ENCODE measurements at regions not wholly inside any gene's neighbourhood (a gene's known extent, or its start where the extent isn't known, plus 50 kb on each side); places are given as distances from the start of the nearest gene placed in this dataset.

- H3K27me3 ChIP-seq (ENCODE audit: low read length) = no peaks in the 10 kb centered on the region
- H3K27ac ChIP-seq (ENCODE audit: low read depth, low read length) = no peak overlapping the region
- H2AFZ ChIP-seq (ENCODE audit: low read depth, low read length, severe bottlenecking) = no peak overlapping the region
These were observed 181.9 kb downstream of the CYYR1 start for GRCh38 chr21:26391166-26391565.

GRCh38 chr21:26389971-26390641 lies 183.0 kb downstream of the CYYR1 start:
- Histone ChIP-seq H3K9me2 (replicated peaks; ENCODE audit: insufficient read depth, low read length) (0 out of 2 replicates have a peak, but pooled peaks cover 4% of the 10 kb centered on the region), H3K79me2 (ENCODE audit: insufficient read depth, low read length) (no peaks in the 10 kb centered on the region), H3K27me3 (ENCODE audit: low read length) (no peaks in the 10 kb centered on the region), H3K27ac (ENCODE audit: low read depth, low read length) (no peak overlapping the region), H3K9me3 (ENCODE audit: insufficient read depth, low read length) (no peaks in the 10 kb centered on the region; the same call in 1 of the 2 replicates), H3K36me3 (ENCODE audit: low read length) (no peaks in the 10 kb centered on the region), H3K4me3 (ENCODE audit: insufficient read depth, low read length, poor library complexity, severe bottlenecking) (no peak overlapping the region), H4K20me1 (ENCODE audit: low read depth, low read length) (no peaks in the 10 kb centered on the region), H3K9ac (ENCODE audit: low read length) (no peak overlapping the region), H2AFZ (ENCODE audit: low read depth, low read length, severe bottlenecking) (no peak overlapping the region), H3K4me2 (ENCODE audit: low read depth, low read length, poor library complexity, severe bottlenecking) (no peak overlapping the region), H3F3A (ENCODE audit: insufficient read depth) (no peaks in the 10 kb centered on the region)
- TF ChIP-seq EZH2phosphoT487 (conservative IDR thresholded peaks at IDR 0.05; ENCODE audit: low read length) (no peak), CTCF (IDR thresholded peaks at IDR 0.05; ENCODE audit: insufficient read depth, low read length, poor library complexity, severe bottlenecking) (no peak)

More at GRCh38 chr21:26391166-26391565, 181.9 kb downstream of the CYYR1 start:
- Histone ChIP-seq H3K79me2 (ENCODE audit: insufficient read depth, low read length) (no peaks in the 10 kb centered on the region), H3K4me3 (ENCODE audit: insufficient read depth, low read length, poor library complexity, severe bottlenecking) (no peak overlapping the region), H4K20me1 (ENCODE audit: low read depth, low read length) (no peaks in the 10 kb centered on the region), H3K9ac (ENCODE audit: low read length) (no peak overlapping the region), H3K9me3 (ENCODE audit: insufficient read depth, low read length) (no peaks in the 10 kb centered on the region; the same call in 1 of the 2 replicates), H3K9me2 (replicated peaks; ENCODE audit: insufficient read depth, low read length) (no peaks in the 10 kb centered on the region), H3K36me3 (ENCODE audit: low read length) (no peaks in the 10 kb centered on the region), H3K4me2 (ENCODE audit: low read depth, low read length, poor library complexity, severe bottlenecking) (no peak overlapping the region), H3F3A (ENCODE audit: insufficient read depth) (no peaks in the 10 kb centered on the region)
- TF ChIP-seq EZH2phosphoT487 (conservative IDR thresholded peaks at IDR 0.05; ENCODE audit: low read length) (no peak), CTCF (IDR thresholded peaks at IDR 0.05; ENCODE audit: insufficient read depth, low read length, poor library complexity, severe bottlenecking) (no peak)

- H3K27ac ChIP-seq (ENCODE audit: low read depth, low read length) = no peak overlapping the region
- H3K4me2 ChIP-seq (ENCODE audit: low read depth, low read length, poor library complexity, severe bottlenecking) = no peak overlapping the region
These were observed 184.3 kb downstream of the CYYR1 start for GRCh38 chr21:26388731-26389231.

More at GRCh38 chr21:26388731-26389231, 184.3 kb downstream of the CYYR1 start:
- Histone ChIP-seq H3K9me2 (replicated peaks; ENCODE audit: insufficient read depth, low read length) (0 out of 2 replicates have a peak, but pooled peaks cover 4% of the 10 kb centered on the region), H3K27me3 (ENCODE audit: low read length) (no peaks in the 10 kb centered on the region), H2AFZ (ENCODE audit: low read depth, low read length, severe bottlenecking) (no peak overlapping the region), H3F3A (ENCODE audit: insufficient read depth) (no peaks in the 10 kb centered on the region), H3K36me3 (ENCODE audit: low read length) (no peaks in the 10 kb centered on the region), H4K20me1 (ENCODE audit: low read depth, low read length) (no peaks in the 10 kb centered on the region), H3K9me3 (ENCODE audit: insufficient read depth, low read length) (no peaks in the 10 kb centered on the region; the same call in 1 of the 2 replicates), H3K79me2 (ENCODE audit: insufficient read depth, low read length) (no peaks in the 10 kb centered on the region), H3K4me3 (ENCODE audit: insufficient read depth, low read length, poor library complexity, severe bottlenecking) (no peak overlapping the region), H3K9ac (ENCODE audit: low read length) (no peak overlapping the region)
- no peak for TF ChIP-seq CTCF (IDR thresholded peaks at IDR 0.05; ENCODE audit: insufficient read depth, low read length, poor library complexity, severe bottlenecking)
- TF ChIP-seq EZH2phosphoT487 (conservative IDR thresholded peaks at IDR 0.05; ENCODE audit: low read length) = no peak
